CD14-positive monocyte (primary cell): ENCODE measurements at regions not wholly inside any gene's neighbourhood (a gene's known extent, or its start where the extent isn't known, plus 50 kb on each side); places are given as distances from the start of the nearest gene placed in this dataset.

Source experiments
- DNase-seq, 3 donors: peaks; one replicate each; pipeline ENCODE4 v3.0.0-alpha.2; 2011 to 2022
- H2AFZ ChIP-seq: 2 replicates; pipeline ENCODE4 v1.6.0; 2012; ENCODE audit warnings: mild to moderate bottlenecking, low read depth, low read length, inconsistent platforms; ENCODE audit not compliant: insufficient read depth, poor library complexity, severe bottlenecking
- H3K27ac ChIP-seq, 2 donors: 1 replicate in 1 of 2; 2 replicates in 1 of 2; pipeline ENCODE4 v1.5.1; 2012 to 2013; ENCODE audit warnings: low read length in 2 of 2, control low read depth in 1 of 2, inconsistent platforms in 1 of 2, low read depth in 1 of 2, mild to moderate bottlenecking in 1 of 2
- H3K27me3 ChIP-seq, 2 donors: one replicate each; pipeline versions ENCODE4 v1.6.0 to v1.6.1; 2011 to 2013; ENCODE audit warnings: low read length in 2 of 2; ENCODE audit not compliant: control insufficient read depth in 2 of 2, insufficient read depth in 2 of 2
- H3K36me3 ChIP-seq, 2 donors: replicated peaks in 1 of 2; 1 replicate in 1 of 2; 2 replicates in 1 of 2; pipeline versions ENCODE4 v1.5.1 to v1.6.1; 2012 to 2013; ENCODE audit warnings: low read length in 2 of 2, control low read depth in 1 of 2, inconsistent platforms in 1 of 2, mild to moderate bottlenecking in 1 of 2; ENCODE audit not compliant: insufficient read depth in 2 of 2, control insufficient read depth in 1 of 2
- H3K4me1 ChIP-seq, 2 donors: 1 replicate in 1 of 2; 2 replicates in 1 of 2; pipeline versions ENCODE4 v1.5.1 to v1.6.1; 2012 to 2013; ENCODE audit warnings: low read length in 2 of 2, control low read depth in 1 of 2, inconsistent platforms in 1 of 2, mild to moderate bottlenecking in 1 of 2, moderate library complexity in 1 of 2; ENCODE audit not compliant: insufficient read depth in 2 of 2, control insufficient read depth in 1 of 2
- H3K4me2 ChIP-seq: replicated peaks from 2 replicates; pipeline ENCODE3; 2012; ENCODE audit warnings: low read length, moderate library complexity, mild to moderate bottlenecking; ENCODE audit not compliant: poor library complexity, severe bottlenecking; ENCODE audit errors: extremely low read depth
- H3K4me3 ChIP-seq, 3 experiments: fragments of 200-600 bp in 1 of 3; sonication (generic) in 1 of 3; replicated peaks in 1 of 3; 1 replicate in 2 of 3; 2 replicates in 1 of 3; pipeline ENCODE4 v1.5.1; 2011 to 2013; ENCODE audit warnings: low read length in 3 of 3, mild to moderate bottlenecking in 3 of 3, control low read depth in 2 of 3, low read depth in 2 of 3, inconsistent platforms in 1 of 3, moderate library complexity in 1 of 3
- H3K79me2 ChIP-seq: 2 replicates; pipeline ENCODE4 v1.6.0; 2012; ENCODE audit warnings: mild to moderate bottlenecking, control low read depth, inconsistent platforms, low read length, moderate library complexity; ENCODE audit not compliant: insufficient read depth
- H3K9ac ChIP-seq: 2 replicates; pipeline ENCODE4 v1.6.0; 2017; ENCODE audit warnings: low read length, mild to moderate bottlenecking; ENCODE audit not compliant: insufficient read depth, poor library complexity, severe bottlenecking
- H3K9me3 ChIP-seq, 2 donors: replicated peaks in 1 of 2; 1 replicate in 1 of 2; 2 replicates in 1 of 2; pipeline versions ENCODE4 v1.5.1 to v1.6.1; 2012 to 2013; ENCODE audit warnings: low read length in 2 of 2, control low read depth in 1 of 2; ENCODE audit not compliant: control insufficient read depth in 1 of 2, insufficient read depth in 1 of 2
- H4K20me1 ChIP-seq: 2 replicates; pipeline ENCODE4 v1.6.0; 2012; ENCODE audit warnings: mild to moderate bottlenecking, low read length, control low read depth, moderate library complexity; ENCODE audit not compliant: insufficient read depth
- H3K27ac Mint-ChIP-seq, 7 donors: one replicate each; pipeline ENCODE4 v1.8.0; 2020; ENCODE audit warnings: mild to moderate bottlenecking in 7 of 7, mixed read lengths in 7 of 7, moderate library complexity in 6 of 7, inconsistent platforms in 2 of 7
- H3K27me3 Mint-ChIP-seq, 3 donors: one replicate each; pipeline ENCODE4 v1.8.0; 2021 to 2022; ENCODE audit warnings: low read depth in 3 of 3, mild to moderate bottlenecking in 3 of 3, mixed read lengths in 3 of 3, moderate library complexity in 3 of 3, inconsistent platforms in 1 of 3
- H3K36me3 Mint-ChIP-seq, 2 donors: one replicate each; pipeline ENCODE4 v1.8.0; 2020; ENCODE audit warnings: mixed read lengths in 2 of 2, inconsistent platforms in 1 of 2, mild to moderate bottlenecking in 1 of 2
- H3K4me1 Mint-ChIP-seq: one replicate; pipeline ENCODE4 v1.8.0; 2020; ENCODE audit warnings: mild to moderate bottlenecking, mixed read lengths
- H3K4me3 Mint-ChIP-seq, 2 donors: one replicate each; pipeline ENCODE4 v1.8.0; 2020; ENCODE audit warnings: mild to moderate bottlenecking in 2 of 2, mixed read lengths in 2 of 2, moderate library complexity in 1 of 2
- H3K9me3 Mint-ChIP-seq, 7 donors: one replicate each; pipeline ENCODE4 v1.8.0; 2020 to 2022; ENCODE audit warnings: mixed read lengths in 7 of 7, mild to moderate bottlenecking in 6 of 7, moderate library complexity in 6 of 7, inconsistent platforms in 2 of 7
- CTCF ChIP-seq: fragments of 200-600 bp; IDR thresholded peaks from one replicate; pipeline ENCODE4 v1.8.0; 2022; ENCODE audit warnings: antibody characterized with exemption, mild to moderate bottlenecking
- WGBS: methylation state at CpG from one replicate; pipeline ENCODE4 v1.1.5; 2013; ENCODE audit warnings: missing lambda C conversion rate; ENCODE audit not compliant: insufficient coverage; 5-methylcytosine and 5-hydroxymethylcytosine counted together
- intact Hi-C, 2 donors: fragments of 100-400 bp; cut with micrococcal nuclease; formaldehyde crosslinking; loops; one replicate each; pipeline versions ENCODE4 v1.15.0 to v1.15.1; 2023

DNA sequence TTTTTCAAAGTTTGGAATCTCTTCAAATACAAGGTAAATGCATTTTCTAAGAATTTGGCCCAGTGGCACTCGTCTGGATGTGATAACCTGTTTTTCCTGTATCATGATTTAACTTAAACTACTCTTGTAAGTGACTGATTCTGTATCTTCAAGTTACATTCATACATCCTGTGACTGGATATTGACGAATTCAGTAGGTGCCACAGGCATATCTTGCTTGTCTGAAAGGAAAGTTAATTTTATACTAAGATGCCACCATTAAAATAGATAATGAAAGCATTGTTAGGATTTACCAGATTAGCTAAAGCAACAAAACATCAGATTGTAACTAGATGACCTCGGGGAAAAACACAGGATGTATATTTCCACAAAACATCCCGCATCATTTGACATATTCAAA is 175.3 kb upstream of the ZNF608 start:
- no peak overlapping the region for H3K27ac ChIP-seq
- H4K20me1 ChIP-seq = no peaks in the 10 kb centered on the region
- H3K27me3 ChIP-seq = no peaks in the 10 kb centered on the region
- H3K36me3 ChIP-seq = no peaks in the 10 kb centered on the region
- no peak overlapping the region for H3K9ac ChIP-seq
- H3K4me1 ChIP-seq = peaks cover 42 to 49% of the 10 kb centered on the region in 2 donors
- Mint-ChIP-seq H3K4me1 (peaks cover 17% of the 10 kb centered on the region), H3K9me3 (no peaks in the 10 kb centered on the region), H3K4me3 (no peak overlapping the region), H3K27me3 (peaks cover 0 to 2% (median 0%) of the 10 kb centered on the region in 3 donors), H3K36me3 (no peaks in the 10 kb centered on the region), H3K27ac (no peak overlapping the region)
- H3K4me2 ChIP-seq = no peak overlapping the region
- WGBS = no CpG with 5 or more reads among the region's 4 CpGs
- no peak overlapping the region for H3K4me3 ChIP-seq
- DNase-seq = no peak
- TF ChIP-seq CTCF = no peak
- no peaks in the 10 kb centered on the region for H3K79me2 ChIP-seq
- intact Hi-C loops = no loop called here
- no peak overlapping the region for H2AFZ ChIP-seq
- H3K9me3 ChIP-seq = no peaks in the 10 kb centered on the region

GRCh38 chr5:124922255-124922975 is 176.0 kb upstream of the ZNF608 start:
- no peaks in the 10 kb centered on the region for H3K27me3 ChIP-seq
- H3K27me3 Mint-ChIP-seq = peaks cover 0 to 2% (median 0%) of the 10 kb centered on the region in 3 donors
- no peaks in the 10 kb centered on the region for H3K79me2 ChIP-seq
- no peaks in the 10 kb centered on the region for H3K9me3 Mint-ChIP-seq
- H3K4me2 ChIP-seq = no peak overlapping the region
- DNase-seq = no peak
- intact Hi-C loops = no loop called here
- no peak overlapping the region for H2AFZ ChIP-seq
- no peak overlapping the region for H3K27ac Mint-ChIP-seq
- H3K36me3 ChIP-seq = no peaks in the 10 kb centered on the region
- no peaks in the 10 kb centered on the region for H3K9me3 ChIP-seq
- H3K36me3 Mint-ChIP-seq = no peaks in the 10 kb centered on the region
- no peak overlapping the region for H3K9ac ChIP-seq
- WGBS = no CpG with 5 or more reads among the region's 6 CpGs
- H3K27ac ChIP-seq = peak overlapping the region in 1 of 2 donors; percentile 39
- no peaks in the 10 kb centered on the region for H4K20me1 ChIP-seq
- peaks cover 14% of the 10 kb centered on the region for H3K4me1 Mint-ChIP-seq
- peaks cover 42 to 49% of the 10 kb centered on the region in 2 donors for H3K4me1 ChIP-seq
- no peak overlapping the region for H3K4me3 Mint-ChIP-seq
- H3K4me3 ChIP-seq = no peak overlapping the region
- TF ChIP-seq CTCF = no peak
